Small intestine (tissue), 7 donors: ENCODE measurements at regions not wholly inside any gene's neighbourhood (a gene's known extent, or its start where the extent isn't known, plus 50 kb on each side); places are given as distances from the start of the nearest gene placed in this dataset.

Experiments used
- DNase-seq, 2 donors: peaks; one replicate each; pipeline versions ENCODE4 v3.0.0 to v3.0.0-alpha.2; 2013
- FAIRE-seq: peaks from 2 replicates; lab custom pipeline; 2012; peaks lifted over from hg19 to GRCh38; lab: Jason Lieb, UNC
- H3K27ac ChIP-seq, 3 donors: one replicate each; pipeline ENCODE4 v1.5.1; 2013; ENCODE audit warnings: low read length in 2 of 3, mild to moderate bottlenecking in 2 of 3, control low read depth in 1 of 3, inconsistent platforms in 1 of 3, low read depth in 1 of 3, moderate library complexity in 1 of 3
- H3K27me3 ChIP-seq, 3 donors: one replicate each; pipeline ENCODE4 v1.6.1; 2013; ENCODE audit warnings: low read length in 3 of 3, inconsistent platforms in 1 of 3; ENCODE audit not compliant: control insufficient read depth in 3 of 3, insufficient read depth in 3 of 3
- H3K36me3 ChIP-seq, 3 donors: one replicate each; pipeline ENCODE4 v1.6.1; 2013; ENCODE audit warnings: low read length in 3 of 3, inconsistent platforms in 1 of 3, low read depth in 1 of 3, mild to moderate bottlenecking in 1 of 3, moderate library complexity in 1 of 3; ENCODE audit not compliant: control insufficient read depth in 3 of 3, insufficient read depth in 2 of 3
- H3K4me1 ChIP-seq, 3 donors: one replicate each; pipeline ENCODE4 v1.6.1; 2013; ENCODE audit warnings: low read length in 2 of 3, inconsistent platforms in 1 of 3, low read depth in 1 of 3, mild to moderate bottlenecking in 1 of 3, moderate library complexity in 1 of 3; ENCODE audit not compliant: control insufficient read depth in 3 of 3, insufficient read depth in 2 of 3
- H3K4me3 ChIP-seq, 3 donors: one replicate each; pipeline ENCODE4 v1.5.1; 2013; ENCODE audit warnings: low read length in 3 of 3, control low read depth in 1 of 3, inconsistent platforms in 1 of 3, low read depth in 1 of 3, mild to moderate bottlenecking in 1 of 3, moderate library complexity in 1 of 3
- H3K9me3 ChIP-seq, 2 donors: one replicate each; pipeline ENCODE4 v1.6.1; 2013; ENCODE audit warnings: low read depth in 1 of 2, low read length in 1 of 2; ENCODE audit not compliant: control insufficient read depth in 2 of 2, insufficient read depth in 1 of 2
- WGBS, 3 donors: extraction: QIAGEN DNeasy Blood & Tissue Kit; methylation state at CpG; one replicate each; pipeline ENCODE4 v1.1.7; 2013; 5-methylcytosine and 5-hydroxymethylcytosine counted together
- donor health status: healthy with polysubstance abuse.
- donor health status: control.
- donor health status: control.
- donor health status: Bipolar disorder and iron deficiency.
- donor health status: healthy.

- FAIRE-seq = no peak
- H3K9me3 ChIP-seq = peaks cover 0 to 2% of the 10 kb centered on the region in 2 donors
- WGBS, 3 donors = 83 to 86% (median 84%) methylated on average over 10 of the region's 10 CpGs
- no peaks in the 10 kb centered on the region for H3K36me3 ChIP-seq
- no peaks in the 10 kb centered on the region for H3K4me1 ChIP-seq
- no peak overlapping the region for H3K4me3 ChIP-seq
- DNase-seq = no peak
- H3K27ac ChIP-seq = no peak overlapping the region
- H3K27me3 ChIP-seq = no peaks in the 10 kb centered on the region
These were observed 1025.1 kb upstream of the CDH8 start for GRCh38 chr16:63061319-63061718.

DNA sequence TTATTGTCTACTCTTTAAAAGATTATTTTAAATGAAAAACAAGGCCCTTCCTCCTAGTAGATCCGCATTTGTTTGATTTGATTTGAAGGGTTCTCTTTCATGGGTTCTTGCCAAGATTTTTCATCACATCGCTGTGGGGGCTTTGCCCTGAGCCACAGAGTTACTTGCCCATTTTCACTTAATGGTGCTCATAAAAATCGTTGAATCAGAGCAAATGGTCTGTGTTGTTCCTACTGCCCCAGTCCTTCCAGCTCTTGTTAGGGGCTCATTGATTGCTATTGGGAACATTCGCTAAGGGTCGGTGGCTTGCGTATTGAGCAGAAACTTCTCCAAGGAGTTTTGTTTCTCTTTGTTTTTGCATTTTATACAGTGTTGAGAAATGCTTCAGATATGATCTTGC, 1023.4 kb upstream of the CDH8 start:
- Histone ChIP-seq H3K36me3 (no peaks in the 10 kb centered on the region), H3K9me3 (peaks cover 0 to 2% of the 10 kb centered on the region in 2 donors), H3K4me3 (no peak overlapping the region), H3K27me3 (no peaks in the 10 kb centered on the region), H3K4me1 (no peaks in the 10 kb centered on the region), H3K27ac (no peak overlapping the region)
- WGBS, 3 donors = 81 to 84% (median 83%) methylated on average over 6 of the region's 6 CpGs
- FAIRE-seq = no peak
- DNase-seq = no peak

- H3K27ac ChIP-seq = no peak overlapping the region
- no peak overlapping the region for H3K4me3 ChIP-seq
- H3K4me1 ChIP-seq = no peaks in the 10 kb centered on the region
- H3K36me3 ChIP-seq = no peaks in the 10 kb centered on the region
- FAIRE-seq (no peak), DNase-seq (no peak)
- 63 to 81% (median 70%) methylated on average over 3 of the region's 3 CpGs for WGBS, 3 donors
- peaks cover 0 to 2% of the 10 kb centered on the region in 2 donors for H3K9me3 ChIP-seq
- H3K27me3 ChIP-seq = no peaks in the 10 kb centered on the region
These were observed 1021.1 kb upstream of the CDH8 start for GRCh38 chr16:63057341-63057740.

DNA sequence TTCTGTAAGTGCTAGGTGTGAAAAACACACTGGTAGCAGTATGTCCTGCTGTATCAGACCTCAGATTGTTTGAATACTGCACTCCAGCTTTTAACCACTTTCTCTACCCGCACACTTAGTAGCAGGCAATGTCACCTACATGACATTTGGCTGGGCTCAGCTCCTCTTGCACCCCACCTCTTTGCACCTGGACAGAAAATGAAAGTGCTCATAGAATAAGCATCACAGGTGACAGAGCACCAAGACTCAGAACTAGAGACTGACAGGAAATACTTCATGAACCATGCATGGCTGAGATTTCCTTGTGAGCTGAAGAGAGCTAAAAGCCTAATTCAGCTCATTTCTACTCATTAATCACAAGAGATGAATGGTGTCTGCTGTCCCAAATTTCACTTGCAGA, 1014.2 kb upstream of the CDH8 start:
- WGBS, 3 donors = 83 to 96% (median 89%) methylated on average over 1 of the region's 1 CpG
- H3K36me3 ChIP-seq = no peaks in the 10 kb centered on the region

DNA sequence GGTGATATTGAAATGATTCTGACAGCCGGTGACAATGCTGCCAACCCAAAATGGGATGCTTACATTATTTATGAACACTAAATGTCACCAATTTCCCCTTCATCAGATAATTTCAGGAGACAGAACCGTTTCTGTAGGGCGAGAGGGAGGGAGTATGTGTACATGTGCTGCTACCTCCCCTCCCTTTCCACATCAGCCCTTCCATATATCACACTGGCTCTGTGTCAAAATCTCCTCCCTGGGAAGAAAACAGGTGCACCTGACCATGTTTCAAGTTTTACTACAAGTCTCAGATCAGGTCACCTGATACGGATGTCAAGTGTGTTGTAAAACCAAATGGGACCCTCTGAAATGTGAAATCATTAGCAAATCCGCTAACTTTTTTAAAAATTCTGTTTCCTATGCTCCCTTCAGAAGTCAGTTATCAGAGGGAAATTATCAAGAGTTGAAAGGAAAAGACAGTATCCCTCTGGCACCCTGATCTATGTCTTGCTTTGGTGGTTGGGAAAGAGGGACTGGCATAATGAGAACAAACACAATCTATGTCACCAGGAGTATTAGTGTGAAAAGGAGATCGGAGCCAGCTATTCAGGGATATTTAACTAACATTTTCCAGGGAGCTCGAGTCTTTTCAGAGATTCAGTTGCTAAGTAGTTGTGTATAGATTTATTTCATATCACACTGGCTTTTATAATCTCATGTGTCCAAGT, 1002.3 kb upstream of the CDH8 start:
- FAIRE-seq (no peak), DNase-seq (no peak)
- 50 to 64% (median 55%) methylated on average over 7 of the region's 7 CpGs for WGBS, 3 donors
- H3K27ac ChIP-seq = no peak overlapping the region
- no peaks in the 10 kb centered on the region for H3K4me1 ChIP-seq
- H3K9me3 ChIP-seq = no peaks in the 10 kb centered on the region
- H3K27me3 ChIP-seq = no peaks in the 10 kb centered on the region
- no peak overlapping the region for H3K4me3 ChIP-seq
- H3K36me3 ChIP-seq = no peaks in the 10 kb centered on the region

More for the DNA sequence above, 1014.2 kb upstream of the CDH8 start:
- Histone ChIP-seq H3K27me3 (no peaks in the 10 kb centered on the region), H3K4me3 (no peak overlapping the region), H3K4me1 (no peaks in the 10 kb centered on the region), H3K27ac (no peak overlapping the region), H3K9me3 (no peaks in the 10 kb centered on the region)
- DNase-seq = no peak
- no peak for FAIRE-seq

GRCh38 chr16:63037761-63038396, 1001.6 kb upstream of the CDH8 start:
- no peak overlapping the region for H3K4me3 ChIP-seq
- FAIRE-seq (no peak), DNase-seq (no peak)
- H3K4me1 ChIP-seq = no peaks in the 10 kb centered on the region
- no peaks in the 10 kb centered on the region for H3K27me3 ChIP-seq
- no peak overlapping the region for H3K27ac ChIP-seq
- WGBS, 3 donors = 21 to 38% (median 27%) methylated on average over 1 of the region's 1 CpG
- no peaks in the 10 kb centered on the region for H3K36me3 ChIP-seq
- H3K9me3 ChIP-seq = peaks cover 0 to 3% of the 10 kb centered on the region in 2 donors

DNA sequence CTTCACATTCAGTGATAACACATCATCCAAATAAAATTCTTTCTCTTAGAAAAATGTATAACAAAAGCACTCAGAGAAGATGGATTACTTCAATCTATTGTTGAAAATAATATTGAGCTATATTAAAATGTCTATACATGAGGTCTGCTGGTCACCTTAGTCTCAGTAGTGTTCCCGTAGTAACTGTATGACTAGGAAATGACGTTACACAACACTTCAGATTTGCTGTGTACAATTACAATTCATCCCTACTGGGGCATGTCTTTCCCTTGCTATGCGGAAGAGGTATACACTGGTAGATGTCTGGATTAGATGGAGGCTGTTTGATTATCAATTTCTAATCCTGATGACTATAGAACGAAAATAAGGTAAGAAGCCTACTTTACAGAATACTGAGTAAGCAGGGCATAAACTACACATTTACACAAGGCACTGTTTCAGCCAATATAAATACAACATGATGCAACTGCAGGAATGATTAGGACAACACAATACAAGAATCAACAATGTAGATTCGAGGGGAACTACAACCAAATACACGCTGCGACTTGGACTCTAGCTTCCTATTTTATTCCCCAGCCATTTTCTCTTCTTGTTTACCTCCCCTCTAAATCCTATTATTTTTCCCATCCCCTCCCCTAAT, 982.5 kb upstream of the CDH8 start:
- DNase-seq (no peak), FAIRE-seq (no peak)
- Histone ChIP-seq H3K9me3 (no peaks in the 10 kb centered on the region), H3K4me1 (no peaks in the 10 kb centered on the region), H3K27me3 (no peaks in the 10 kb centered on the region), H3K27ac (no peak overlapping the region), H3K4me3 (no peak overlapping the region), H3K36me3 (no peaks in the 10 kb centered on the region)
- WGBS, 3 donors = 79 to 86% (median 84%) methylated on average over 7 of the region's 7 CpGs

- H3K27ac ChIP-seq = no peak overlapping the region
- peaks cover 2 to 9% of the 10 kb centered on the region in 2 donors for H3K9me3 ChIP-seq
- DNase-seq (no peak), FAIRE-seq (no peak)
- no peaks in the 10 kb centered on the region for H3K27me3 ChIP-seq
- no peaks in the 10 kb centered on the region for H3K4me1 ChIP-seq
- no peaks in the 10 kb centered on the region for H3K36me3 ChIP-seq
- H3K4me3 ChIP-seq = no peak overlapping the region
These were observed 972.5 kb upstream of the CDH8 start for GRCh38 chr16:63008688-63009087.
